K562 (cell line): ENCODE measurements at regions not wholly inside any gene's neighbourhood (a gene's known extent, or its start where the extent isn't known, plus 50 kb on each side); places are given as distances from the start of the nearest gene placed in this dataset.

Experiments
- ATAC-seq: fragments of 200-7000 bp; cut with Tn5 transposase; 3 replicates; pipeline ENCODE4 v1.9.1; 2020; ENCODE audit warnings: moderate library complexity
- BruUV-seq: library from RNA; stranded (reverse); fragments of 400-500 nt; replicated peaks from 2 replicates; lab custom pipeline; 2021; lab: Mats Ljungman, UMichigan
- CTCF ChIA-PET: fragments of 300-600 bp; formaldehyde crosslinking; extraction: SDS; loops from one replicate; lab custom pipeline; 2021; ENCODE audit warnings: low intra/inter-chr PET ratio; lab: Yijun Ruan, JAX
- POLR2A ChIA-PET: fragments of 300-600, 350-650 bp; sonication (Branson Sonifier 250); formaldehyde crosslinking; extraction: SDS; loops from one replicate; lab custom pipeline; 2021; ENCODE audit warnings: antibody characterized with exemption, inconsistent platforms; lab: Yijun Ruan, JAX
- DNase-seq, 4 experiments: peaks; one replicate each; pipeline versions ENCODE4 v3.0.0 to v3.0.0-alpha.2; 2011 to 2018; ENCODE audit warnings: low spot score in 3 of 4, mixed read lengths in 3 of 4; ENCODE audit errors: extremely low read depth in 1 of 4
- FAIRE-seq: peaks from 2 replicates; lab custom pipeline; 2011; peaks lifted over from hg19 to GRCh38; lab: Jason Lieb, UNC
- H2AFZ ChIP-seq: 2 replicates; pipeline ENCODE4 v1.6.0; 2011; ENCODE audit warnings: low read depth, low read length, control low read depth, inconsistent platforms
- H3K27ac ChIP-seq: fragments of 200-600 bp; 3 replicates; pipeline ENCODE4 v1.8.0; 2011; ENCODE audit warnings: low read depth, mild to moderate bottlenecking, control low read depth, inconsistent platforms, low read length, moderate library complexity, mixed read lengths; ENCODE audit errors: extremely low read depth
- H3K27me3 ChIP-seq, 2 experiments: fragments of 300-600 bp in 1 of 2; 2 replicates in 1 of 2; 3 replicates in 1 of 2; pipeline versions ENCODE4 v1.6.0 to v1.8.0; 2011; ENCODE audit warnings: inconsistent platforms in 2 of 2, low read length in 2 of 2, mild to moderate bottlenecking in 1 of 2, mixed read lengths in 1 of 2, moderate library complexity in 1 of 2; ENCODE audit not compliant: control insufficient read depth in 2 of 2, insufficient read depth in 2 of 2
- H3K36me3 ChIP-seq: fragments of 300-600 bp; 3 replicates; pipeline ENCODE4 v1.8.0; 2011; ENCODE audit warnings: mild to moderate bottlenecking, low read length, inconsistent platforms; ENCODE audit not compliant: control insufficient read depth, insufficient read depth
- H3K4me1 ChIP-seq, 2 experiments: fragments of 200-600 bp in 1 of 2; replicated peaks in 1 of 2; 2 replicates in 1 of 2; 3 replicates in 1 of 2; pipeline versions ENCODE4 v1.5.1 to v1.8.0; 2011; ENCODE audit warnings: inconsistent platforms in 2 of 2, low read length in 2 of 2, mild to moderate bottlenecking in 1 of 2, mixed read lengths in 1 of 2, moderate library complexity in 1 of 2; ENCODE audit not compliant: control insufficient read depth in 2 of 2, insufficient read depth in 2 of 2
- H3K4me2 ChIP-seq: 2 replicates; pipeline ENCODE4 v1.6.1; 2011; ENCODE audit warnings: low read length, control low read depth, inconsistent platforms, mixed read lengths; ENCODE audit not compliant: insufficient read depth
- H3K4me3 ChIP-seq: fragments of 200-600 bp; sonication (generic), shearing (Covaris generic); 2 replicates; pipeline ENCODE4 v1.5.1; 2016; ENCODE audit warnings: control low read depth, inconsistent platforms
- H3K79me2 ChIP-seq: fragments of 200-600 bp; 3 replicates; pipeline ENCODE4 v1.8.0; 2011; ENCODE audit warnings: low read length, inconsistent platforms; ENCODE audit not compliant: control insufficient read depth, insufficient read depth
- H3K9ac ChIP-seq, 2 experiments: 2 replicates each; pipeline versions ENCODE4 v1.6.0 to v1.6.1; 2011; ENCODE audit warnings: low read depth in 2 of 2, low read length in 2 of 2, control low read depth in 1 of 2, inconsistent platforms in 1 of 2, mild to moderate bottlenecking in 1 of 2, mixed read lengths in 1 of 2; ENCODE audit not compliant: insufficient read depth in 1 of 2
- H3K9me1 ChIP-seq: one replicate; pipeline ENCODE4 v1.6.0; 2011; ENCODE audit warnings: inconsistent platforms, mild to moderate bottlenecking, low read length, moderate library complexity; ENCODE audit not compliant: control insufficient read depth, insufficient read depth
- H3K9me3 ChIP-seq: replicated peaks from 2 replicates; pipeline ENCODE4 v1.5.1; 2011; ENCODE audit warnings: low read depth, low read length, inconsistent platforms; ENCODE audit not compliant: control insufficient read depth, insufficient read depth
- H4K20me1 ChIP-seq: replicated peaks from 2 replicates; pipeline ENCODE4 v1.6.1; 2011; ENCODE audit warnings: low read length, inconsistent platforms, mixed read lengths; ENCODE audit not compliant: control insufficient read depth, insufficient read depth
- KHSRP ChIP-seq: fragments of 450-650 bp; IDR thresholded peaks from 2 replicates; pipeline ENCODE4 v1.6.1; 2017
- MAZ ChIP-seq, 2 experiments: fragments of 450-650 bp in 1 of 2; sonication (generic) in 1 of 2; formaldehyde crosslinking; IDR thresholded peaks in 1 of 2; conservative IDR thresholded peaks in 1 of 2; 2 replicates each; pipeline versions ENCODE4 v1.4.0 to v1.5.0; 2020; ENCODE audit warnings: mild to moderate bottlenecking in 1 of 2, missing genetic modification reagents in 1 of 2
- TAL1 ChIP-seq: fragments of 450-650 bp; IDR thresholded peaks from 2 replicates; pipeline ENCODE4 v1.6.1; 2016; ENCODE audit warnings: mild to moderate bottlenecking
- TBL1XR1 ChIP-seq, 2 experiments: IDR thresholded peaks; 2 replicates each; pipeline ENCODE4 v1.6.1; 2012; ENCODE audit warnings: improper control_type of control experiment in 2 of 2, low read length in 2 of 2, mild to moderate bottlenecking in 1 of 2
- TFAM ChIP-seq: fragments of 250-450 bp; sonication (Bioruptor Pico); conservative IDR thresholded peaks from 2 replicates; pipeline ENCODE4 v1.5.0; 2021; ENCODE audit warnings: mild to moderate bottlenecking, moderate library complexity
- ZNF644 ChIP-seq: fragments of 200-800 bp; sonication (Bioruptor generic); IDR thresholded peaks from 2 replicates; pipeline ENCODE4 v1.6.1; 2016; ENCODE audit warnings: low read depth, missing genetic modification characterization, missing compliant biosample characterization
- WGBS: fragments of 100-300 bp; shearing (Covaris generic); methylation state at CpG from one replicate; pipeline ENCODE4 v1.1.6; 2016; ENCODE audit warnings: low coverage, mixed read lengths; ENCODE audit not compliant: insufficient coverage; ENCODE audit errors: missing lambda C conversion rate; 5-methylcytosine and 5-hydroxymethylcytosine counted together
- in situ Hi-C: fragments of 300-500 bp; cut with MboI; formaldehyde crosslinking; loops from 4 replicates; pipeline ENCODE4 v1.15.0; 2018; ENCODE audit warnings: inconsistent platforms, mixed read lengths
- intact Hi-C: fragments of 100-400 bp; cut with micrococcal nuclease; formaldehyde crosslinking; loops from 2 replicates; pipeline ENCODE4 v1.14.2; 2022
- TF ChIP-seq, protein P1 (sequence below): fragments of 450-650 bp; formaldehyde crosslinking; IDR thresholded peaks from 2 replicates; pipeline ENCODE4 v1.4.0; 2020; ENCODE audit warnings: mild to moderate bottlenecking, moderate library complexity
- TF ChIP-seq, protein P2 (sequence below): fragments of 450-650 bp; IDR thresholded peaks from 2 replicates; pipeline ENCODE4 v1.6.1; 2016; ENCODE audit warnings: mild to moderate bottlenecking
- TF ChIP-seq, protein P3 (sequence below): fragments of 450-650 bp; IDR thresholded peaks from 2 replicates; pipeline ENCODE4 v1.6.1; 2017; ENCODE audit warnings: mild to moderate bottlenecking, moderate library complexity
- TF ChIP-seq, protein P4 (sequence below): sonication (generic); formaldehyde crosslinking; IDR thresholded peaks from 2 replicates; pipeline ENCODE4 v1.9.0; 2022; ENCODE audit warnings: mild to moderate bottlenecking, missing genetic modification reagents

DNA sequence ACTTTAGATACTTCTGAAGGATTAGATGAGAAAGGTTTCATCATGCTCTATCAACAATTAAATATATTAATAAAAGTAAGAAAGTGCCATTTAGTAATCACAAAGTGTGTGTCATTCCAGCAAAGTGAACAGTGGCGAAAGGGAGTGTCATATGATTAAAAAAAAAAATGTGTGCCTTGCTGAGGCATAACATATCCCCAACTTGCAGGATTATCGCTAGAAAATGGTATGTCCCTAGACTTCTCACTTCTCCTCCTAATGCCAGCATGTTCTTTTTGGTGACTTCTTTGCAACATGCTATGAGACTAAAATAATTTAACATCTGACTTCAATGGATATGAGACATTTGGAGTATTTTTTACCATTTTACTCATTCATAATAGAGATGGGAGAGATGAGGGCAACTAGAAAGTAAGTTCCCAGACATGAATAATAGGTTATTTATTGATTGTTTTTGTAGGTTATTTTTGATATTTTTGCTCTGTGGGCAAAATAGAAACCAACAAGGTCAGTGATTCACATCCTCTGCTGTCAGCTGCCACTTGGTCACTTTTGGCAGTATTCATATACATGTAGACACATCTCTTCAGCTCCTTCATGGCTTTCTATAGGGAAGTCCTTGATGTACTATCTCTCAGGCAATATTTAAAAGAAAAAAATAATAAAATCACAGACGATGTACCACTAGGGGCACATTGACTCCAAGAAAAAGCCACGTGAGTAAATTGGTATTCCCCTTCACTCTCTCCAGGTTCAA lies 370.1 kb downstream of the BMP2 start:
- Histone ChIP-seq H3K4me3 (no peak overlapping the region), H3K79me2 (no peaks in the 10 kb centered on the region), H2AFZ (no peak overlapping the region), H3K4me2 (no peak overlapping the region), H3K9me1 (no peaks in the 10 kb centered on the region), H3K4me1 (no peaks in the 10 kb centered on the region), H3K27me3 (no peaks in the 10 kb centered on the region), H3K36me3 (no peaks in the 10 kb centered on the region), H3K27ac (no peak overlapping the region), H3K9ac (no peak overlapping the region), H3K9me3 (no peaks in the 10 kb centered on the region), H4K20me1 (no peaks in the 10 kb centered on the region)
- TF ChIP-seq, protein P1, sequence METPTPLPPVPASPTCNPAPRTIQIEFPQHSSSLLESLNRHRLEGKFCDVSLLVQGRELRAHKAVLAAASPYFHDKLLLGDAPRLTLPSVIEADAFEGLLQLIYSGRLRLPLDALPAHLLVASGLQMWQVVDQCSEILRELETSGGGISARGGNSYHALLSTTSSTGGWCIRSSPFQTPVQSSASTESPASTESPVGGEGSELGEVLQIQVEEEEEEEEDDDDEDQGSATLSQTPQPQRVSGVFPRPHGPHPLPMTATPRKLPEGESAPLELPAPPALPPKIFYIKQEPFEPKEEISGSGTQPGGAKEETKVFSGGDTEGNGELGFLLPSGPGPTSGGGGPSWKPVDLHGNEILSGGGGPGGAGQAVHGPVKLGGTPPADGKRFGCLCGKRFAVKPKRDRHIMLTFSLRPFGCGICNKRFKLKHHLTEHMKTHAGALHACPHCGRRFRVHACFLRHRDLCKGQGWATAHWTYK = no peak
- no peak for TF ChIP-seq ZNF644 (tag)
- ATAC-seq (no peak), DNase-seq (no peak), FAIRE-seq (no peak)
- no TSS peak for BruUV-seq
- in situ Hi-C loops = no loop called here
- intact Hi-C loops = no loop called here
- POLR2A ChIA-PET = no interaction called here
- CTCF ChIA-PET = no interaction called here
- 0% methylated on average over 3 of the region's 4 CpGs for WGBS

DNA sequence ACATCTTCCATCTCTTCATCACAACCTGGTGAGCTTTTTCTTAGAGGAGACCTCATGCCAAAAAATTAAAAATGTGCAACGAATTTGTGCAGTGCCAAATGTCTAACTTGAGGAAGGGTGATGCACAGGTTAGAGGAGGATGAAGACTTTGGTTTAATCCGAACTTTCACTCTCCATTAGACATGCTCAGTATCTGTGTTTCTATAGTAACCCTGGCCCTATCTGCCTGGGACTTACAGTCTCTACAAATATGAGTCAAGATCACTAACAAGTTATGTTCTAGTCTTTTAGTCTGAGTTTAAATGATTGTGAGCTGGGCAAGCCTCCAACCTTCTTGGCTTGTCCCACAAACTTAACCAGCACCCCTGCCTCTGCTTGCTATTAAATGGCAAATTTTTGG lies 377.0 kb downstream of the BMP2 start:
- WGBS = 0% methylated on average over 2 of the region's 2 CpGs
- Histone ChIP-seq H3K4me3 (no peak overlapping the region), H3K27me3 (no peaks in the 10 kb centered on the region), H3K4me2 (no peak overlapping the region), H3K9me3 (no peaks in the 10 kb centered on the region), H3K79me2 (no peaks in the 10 kb centered on the region), H2AFZ (no peak overlapping the region), H3K4me1 (no peaks in the 10 kb centered on the region), H3K27ac (no peak overlapping the region), H3K9me1 (no peaks in the 10 kb centered on the region), H3K36me3 (no peaks in the 10 kb centered on the region), H4K20me1 (no peaks in the 10 kb centered on the region), H3K9ac (no peak overlapping the region)
- POLR2A ChIA-PET = no interaction called here
- BruUV-seq = no TSS peak
- no peak for FAIRE-seq
- CTCF ChIA-PET = no interaction called here
- no peak for DNase-seq
- TF ChIP-seq, protein P2, sequence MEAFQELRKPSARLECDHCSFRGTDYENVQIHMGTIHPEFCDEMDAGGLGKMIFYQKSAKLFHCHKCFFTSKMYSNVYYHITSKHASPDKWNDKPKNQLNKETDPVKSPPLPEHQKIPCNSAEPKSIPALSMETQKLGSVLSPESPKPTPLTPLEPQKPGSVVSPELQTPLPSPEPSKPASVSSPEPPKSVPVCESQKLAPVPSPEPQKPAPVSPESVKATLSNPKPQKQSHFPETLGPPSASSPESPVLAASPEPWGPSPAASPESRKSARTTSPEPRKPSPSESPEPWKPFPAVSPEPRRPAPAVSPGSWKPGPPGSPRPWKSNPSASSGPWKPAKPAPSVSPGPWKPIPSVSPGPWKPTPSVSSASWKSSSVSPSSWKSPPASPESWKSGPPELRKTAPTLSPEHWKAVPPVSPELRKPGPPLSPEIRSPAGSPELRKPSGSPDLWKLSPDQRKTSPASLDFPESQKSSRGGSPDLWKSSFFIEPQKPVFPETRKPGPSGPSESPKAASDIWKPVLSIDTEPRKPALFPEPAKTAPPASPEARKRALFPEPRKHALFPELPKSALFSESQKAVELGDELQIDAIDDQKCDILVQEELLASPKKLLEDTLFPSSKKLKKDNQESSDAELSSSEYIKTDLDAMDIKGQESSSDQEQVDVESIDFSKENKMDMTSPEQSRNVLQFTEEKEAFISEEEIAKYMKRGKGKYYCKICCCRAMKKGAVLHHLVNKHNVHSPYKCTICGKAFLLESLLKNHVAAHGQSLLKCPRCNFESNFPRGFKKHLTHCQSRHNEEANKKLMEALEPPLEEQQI = no peak
- TF ChIP-seq TFAM (CRISPR knock-in tag) (no peak), TAL1 (no peak), MAZ (CRISPR knock-in tag; conservative IDR thresholded peaks at IDR 0.05 in 1 of 2, IDR thresholded peaks at IDR 0.05 in 1 of 2) (no peak), TBL1XR1 (IDR thresholded peaks at IDR 0.05; ENCODE audit: low read length in 2 of 2) (no peak), KHSRP (no peak)
- TF ChIP-seq, protein P3, sequence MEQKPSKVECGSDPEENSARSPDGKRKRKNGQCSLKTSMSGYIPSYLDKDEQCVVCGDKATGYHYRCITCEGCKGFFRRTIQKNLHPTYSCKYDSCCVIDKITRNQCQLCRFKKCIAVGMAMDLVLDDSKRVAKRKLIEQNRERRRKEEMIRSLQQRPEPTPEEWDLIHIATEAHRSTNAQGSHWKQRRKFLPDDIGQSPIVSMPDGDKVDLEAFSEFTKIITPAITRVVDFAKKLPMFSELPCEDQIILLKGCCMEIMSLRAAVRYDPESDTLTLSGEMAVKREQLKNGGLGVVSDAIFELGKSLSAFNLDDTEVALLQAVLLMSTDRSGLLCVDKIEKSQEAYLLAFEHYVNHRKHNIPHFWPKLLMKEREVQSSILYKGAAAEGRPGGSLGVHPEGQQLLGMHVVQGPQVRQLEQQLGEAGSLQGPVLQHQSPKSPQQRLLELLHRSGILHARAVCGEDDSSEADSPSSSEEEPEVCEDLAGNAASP = no peak
- TF ChIP-seq, protein P4, sequence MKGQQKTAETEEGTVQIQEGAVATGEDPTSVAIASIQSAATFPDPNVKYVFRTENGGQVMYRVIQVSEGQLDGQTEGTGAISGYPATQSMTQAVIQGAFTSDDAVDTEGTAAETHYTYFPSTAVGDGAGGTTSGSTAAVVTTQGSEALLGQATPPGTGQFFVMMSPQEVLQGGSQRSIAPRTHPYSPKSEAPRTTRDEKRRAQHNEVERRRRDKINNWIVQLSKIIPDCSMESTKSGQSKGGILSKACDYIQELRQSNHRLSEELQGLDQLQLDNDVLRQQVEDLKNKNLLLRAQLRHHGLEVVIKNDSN = no peak
- intact Hi-C loops (no loop called here), in situ Hi-C loops (no loop called here)
- no peak for ATAC-seq
